GM23338 (cell line): ENCODE measurements at regions not wholly inside any gene's neighbourhood (a gene's known extent, or its start where the extent isn't known, plus 50 kb on each side); places are given as distances from the start of the nearest gene placed in this dataset.

Experiments used
- ATAC-seq: fragments of 200-7000 bp; cut with Tn5 transposase; 3 replicates; pipeline ENCODE4 v1.9.1; 2020
- DNase-seq: peaks from one replicate; pipeline ENCODE4 v3.0.0-alpha.2; 2015; ENCODE audit warnings: low spot score
- H2AFZ ChIP-seq: fragments of 200-600 bp; sonication (generic); 2 replicates; pipeline ENCODE4 v1.8.0; 2016; ENCODE audit warnings: antibody characterized with exemption, mild to moderate bottlenecking, moderate library complexity
- H3F3A ChIP-seq: fragments of 200-600 bp; sonication (generic); replicated peaks from 2 replicates; pipeline ENCODE4 v1.8.0; 2017; ENCODE audit warnings: antibody characterized with exemption, mixed run types, low read depth
- H3K27ac ChIP-seq: fragments of 200-600 bp; sonication (generic); 2 replicates; pipeline ENCODE4 v1.6.1; 2016; ENCODE audit warnings: low read depth
- H3K27me3 ChIP-seq: fragments of 200-600 bp; sonication (generic); 2 replicates; pipeline ENCODE4 v1.8.0; 2016; ENCODE audit warnings: mild to moderate bottlenecking, mixed run types, moderate library complexity; ENCODE audit not compliant: insufficient read depth
- H3K36me3 ChIP-seq: fragments of 200-600 bp; sonication (generic); 2 replicates; pipeline ENCODE4 v1.8.0; 2016; ENCODE audit warnings: mild to moderate bottlenecking; ENCODE audit not compliant: insufficient read depth
- H3K4me1 ChIP-seq: fragments of 200-600 bp; sonication (generic); 2 replicates; pipeline ENCODE4 v1.8.0; 2016; ENCODE audit warnings: mild to moderate bottlenecking, moderate library complexity; ENCODE audit not compliant: insufficient read depth
- H3K4me2 ChIP-seq: fragments of 200-600 bp; sonication (generic); 2 replicates; pipeline ENCODE4 v1.7.1; 2017; ENCODE audit warnings: mixed run types
- H3K4me3 ChIP-seq: fragments of 200-600 bp; sonication (generic); 2 replicates; pipeline ENCODE4 v1.6.1; 2016; ENCODE audit warnings: mixed run types
- H3K79me2 ChIP-seq: fragments of 200-600 bp; sonication (generic); replicated peaks from 2 replicates; pipeline ENCODE4 v1.8.0; 2017; ENCODE audit warnings: mild to moderate bottlenecking; ENCODE audit not compliant: insufficient read depth
- H3K9me2 ChIP-seq: fragments of 200-600 bp; sonication (generic); 2 replicates; pipeline ENCODE4 v1.8.0; 2017; ENCODE audit not compliant: insufficient read depth
- H4K20me1 ChIP-seq: fragments of 200-600 bp; sonication (generic); replicated peaks from 2 replicates; pipeline ENCODE4 v1.8.0; 2017; ENCODE audit warnings: mild to moderate bottlenecking; ENCODE audit not compliant: insufficient read depth
- H3K27ac Mint-ChIP-seq: 2 replicates; pipeline ENCODE4 v1.8.0; 2020; ENCODE audit warnings: inconsistent platforms, mild to moderate bottlenecking, moderate library complexity, mixed read lengths
- H3K27me3 Mint-ChIP-seq: 3 replicates; pipeline ENCODE4 v1.8.0; 2022; ENCODE audit warnings: low read depth, mild to moderate bottlenecking, moderate library complexity, mixed read lengths, inconsistent platforms; ENCODE audit not compliant: insufficient read depth, poor library complexity
- H3K36me3 Mint-ChIP-seq: 3 replicates; pipeline ENCODE4 v1.8.0; 2021; ENCODE audit warnings: low read depth, mild to moderate bottlenecking, inconsistent platforms, moderate library complexity, mixed read lengths
- H3K4me1 Mint-ChIP-seq: 3 replicates; pipeline ENCODE4 v1.8.0; 2020; ENCODE audit warnings: mild to moderate bottlenecking, inconsistent platforms, mixed read lengths
- H3K4me3 Mint-ChIP-seq: 3 replicates; pipeline ENCODE4 v1.8.0; 2021; ENCODE audit warnings: moderate library complexity, mild to moderate bottlenecking, inconsistent platforms, mixed read lengths
- H3K9me3 Mint-ChIP-seq: 3 replicates; pipeline ENCODE4 v1.8.0; 2020; ENCODE audit warnings: moderate library complexity, mild to moderate bottlenecking, inconsistent platforms, mixed read lengths
- CREB1 ChIP-seq: fragments of 250-450 bp; sonication (Bioruptor Pico); IDR thresholded peaks from 2 replicates; pipeline ENCODE4 v1.5.0; 2020; ENCODE audit warnings: low read depth, mild to moderate bottlenecking, moderate library complexity
- EZH2 ChIP-seq: fragments of 200-600 bp; sonication (generic); IDR thresholded peaks from one replicate; pipeline ENCODE4 v1.8.0; 2017; ENCODE audit warnings: antibody characterized with exemption, mild to moderate bottlenecking, low read depth; ENCODE audit not compliant: unreplicated experiment
- EZH2phosphoT487 ChIP-seq: fragments of 200-600 bp; sonication (generic); IDR thresholded peaks from one replicate; pipeline ENCODE4 v1.8.1; 2018; ENCODE audit warnings: antibody characterized with exemption; ENCODE audit not compliant: unreplicated experiment
- JUNB ChIP-seq: IDR thresholded peaks from one replicate; pipeline ENCODE4 v1.6.1; 2016; ENCODE audit warnings: antibody characterized with exemption; ENCODE audit not compliant: unreplicated experiment
- NANOG ChIP-seq: IDR thresholded peaks from 2 replicates; pipeline ENCODE4 v1.6.1; 2016; ENCODE audit warnings: antibody characterized with exemption, borderline replicate concordance
- POLR2AphosphoS5 ChIP-seq: IDR thresholded peaks from 2 replicates; pipeline ENCODE4 v1.6.1; 2016; ENCODE audit warnings: antibody characterized with exemption, low read depth
- REST ChIP-seq: IDR thresholded peaks from one replicate; pipeline ENCODE4 v1.6.1; 2018; ENCODE audit warnings: antibody characterized with exemption; ENCODE audit not compliant: unreplicated experiment
- STAT1 ChIP-seq: IDR thresholded peaks from one replicate; pipeline ENCODE4 v1.6.1; 2016; ENCODE audit warnings: antibody characterized with exemption; ENCODE audit not compliant: unreplicated experiment
- ZNF114 ChIP-seq: fragments of 250-450 bp; sonication (Bioruptor Pico); IDR thresholded peaks from 2 replicates; pipeline ENCODE4 v1.5.0; 2020; ENCODE audit warnings: mild to moderate bottlenecking, moderate library complexity
- ZNF331 ChIP-seq: fragments of 250-450 bp; sonication (Bioruptor Pico); IDR thresholded peaks from 2 replicates; pipeline ENCODE4 v1.5.0; 2020; ENCODE audit warnings: low read depth, mild to moderate bottlenecking, moderate library complexity
- ZNF462 ChIP-seq: fragments of 250-450 bp; sonication (Bioruptor Pico); IDR thresholded peaks from 2 replicates; pipeline ENCODE4 v1.5.0; 2020; ENCODE audit warnings: mild to moderate bottlenecking, moderate library complexity
- TF ChIP-seq, protein P1 (sequence below), 2 experiments: fragments of 200-600 bp in 1 of 2; sonication (generic) in 1 of 2; conservative IDR thresholded peaks; 2 replicates each; pipeline versions ENCODE4 v1.5.1 to v1.6.1; 2016 to 2017; ENCODE audit warnings: antibody characterized with exemption in 2 of 2, low read depth in 2 of 2, mild to moderate bottlenecking in 2 of 2, moderate library complexity in 1 of 2
- TF ChIP-seq, protein P2 (sequence below): IDR thresholded peaks from 2 replicates; pipeline ENCODE4 v1.6.1; 2016; ENCODE audit warnings: antibody characterized with exemption

- H3K27ac Mint-ChIP-seq, result no peak overlapping the region
- no peaks in the 10 kb centered on the region for H3F3A ChIP-seq
- TF ChIP-seq ZNF331 (CRISPR knock-in tag) (no peak), REST (no peak), NANOG (no peak), EZH2 (no peak), JUNB (no peak), POLR2AphosphoS5 (no peak), CREB1 (no peak), ZNF462 (CRISPR knock-in tag) (no peak), STAT1 (no peak), EZH2phosphoT487 (no peak), ZNF114 (CRISPR knock-in tag) (no peak)
- TF ChIP-seq, protein P1, sequence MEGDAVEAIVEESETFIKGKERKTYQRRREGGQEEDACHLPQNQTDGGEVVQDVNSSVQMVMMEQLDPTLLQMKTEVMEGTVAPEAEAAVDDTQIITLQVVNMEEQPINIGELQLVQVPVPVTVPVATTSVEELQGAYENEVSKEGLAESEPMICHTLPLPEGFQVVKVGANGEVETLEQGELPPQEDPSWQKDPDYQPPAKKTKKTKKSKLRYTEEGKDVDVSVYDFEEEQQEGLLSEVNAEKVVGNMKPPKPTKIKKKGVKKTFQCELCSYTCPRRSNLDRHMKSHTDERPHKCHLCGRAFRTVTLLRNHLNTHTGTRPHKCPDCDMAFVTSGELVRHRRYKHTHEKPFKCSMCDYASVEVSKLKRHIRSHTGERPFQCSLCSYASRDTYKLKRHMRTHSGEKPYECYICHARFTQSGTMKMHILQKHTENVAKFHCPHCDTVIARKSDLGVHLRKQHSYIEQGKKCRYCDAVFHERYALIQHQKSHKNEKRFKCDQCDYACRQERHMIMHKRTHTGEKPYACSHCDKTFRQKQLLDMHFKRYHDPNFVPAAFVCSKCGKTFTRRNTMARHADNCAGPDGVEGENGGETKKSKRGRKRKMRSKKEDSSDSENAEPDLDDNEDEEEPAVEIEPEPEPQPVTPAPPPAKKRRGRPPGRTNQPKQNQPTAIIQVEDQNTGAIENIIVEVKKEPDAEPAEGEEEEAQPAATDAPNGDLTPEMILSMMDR (conservative IDR thresholded peaks at IDR 0.05; ENCODE audit: low read depth in 2 of 2), result no peak
- TF ChIP-seq, protein P2, sequence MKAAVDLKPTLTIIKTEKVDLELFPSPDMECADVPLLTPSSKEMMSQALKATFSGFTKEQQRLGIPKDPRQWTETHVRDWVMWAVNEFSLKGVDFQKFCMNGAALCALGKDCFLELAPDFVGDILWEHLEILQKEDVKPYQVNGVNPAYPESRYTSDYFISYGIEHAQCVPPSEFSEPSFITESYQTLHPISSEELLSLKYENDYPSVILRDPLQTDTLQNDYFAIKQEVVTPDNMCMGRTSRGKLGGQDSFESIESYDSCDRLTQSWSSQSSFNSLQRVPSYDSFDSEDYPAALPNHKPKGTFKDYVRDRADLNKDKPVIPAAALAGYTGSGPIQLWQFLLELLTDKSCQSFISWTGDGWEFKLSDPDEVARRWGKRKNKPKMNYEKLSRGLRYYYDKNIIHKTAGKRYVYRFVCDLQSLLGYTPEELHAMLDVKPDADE, result no peak
- H3K4me2 ChIP-seq, result no peak overlapping the region
- no peak overlapping the region for H3K27ac ChIP-seq
- H3K4me3 Mint-ChIP-seq, result no peak overlapping the region
- ATAC-seq (no peak), DNase-seq (no peak)
- H3K36me3 ChIP-seq, result no peaks in the 10 kb centered on the region
- H3K27me3 ChIP-seq, result no peaks in the 10 kb centered on the region
- H2AFZ ChIP-seq, result no peak overlapping the region
- H3K4me1 ChIP-seq, result no peaks in the 10 kb centered on the region
- H3K9me2 ChIP-seq, result no peaks in the 10 kb centered on the region
- H3K4me1 Mint-ChIP-seq, result no peaks in the 10 kb centered on the region; the same call in 2 of the 3 replicates
- no peaks in the 10 kb centered on the region for H3K9me3 Mint-ChIP-seq
- no peaks in the 10 kb centered on the region for H3K79me2 ChIP-seq
- no peaks in the 10 kb centered on the region for H3K36me3 Mint-ChIP-seq
- H3K4me3 ChIP-seq, result no peak overlapping the region
- H4K20me1 ChIP-seq, result no peaks in the 10 kb centered on the region
- no peaks in the 10 kb centered on the region for H3K27me3 Mint-ChIP-seq
These were observed 268.8 kb upstream of the CNTN3 start for GRCh38 chr3:74883222-74883621.
